Tibial artery (tissue), 4 donors: ENCODE measurements at regions not wholly inside any gene's neighbourhood (a gene's known extent, or its start where the extent isn't known, plus 50 kb on each side); places are given as distances from the start of the nearest gene placed in this dataset.

Source experiments
- DNase-seq, 2 donors: peaks; one replicate each; pipeline ENCODE4 v3.0.0-alpha.2; 2019
- H3K27ac ChIP-seq, 2 donors: fragments of 200-600 bp; sonication (generic) in 1 of 2; 1 replicate in 1 of 2; 2 replicates in 1 of 2; pipeline ENCODE4 v1.5.1; 2018 to 2019; ENCODE audit warnings: mild to moderate bottlenecking in 1 of 2
- H3K27me3 ChIP-seq, 2 donors: fragments of 200-600 bp; sonication (generic) in 1 of 2; one replicate each; pipeline versions ENCODE4 v1.5.1 to v1.6.0; 2016 to 2019
- H3K36me3 ChIP-seq, 3 donors: fragments of 200-600 bp; sonication (generic) in 2 of 3; one replicate each; pipeline ENCODE4 v1.5.1; 2016 to 2019; ENCODE audit warnings: mild to moderate bottlenecking in 2 of 3
- H3K4me1 ChIP-seq, 4 donors: fragments of 200-600 bp; sonication (generic) in 2 of 4; 1 replicate in 3 of 4; 2 replicates in 1 of 4; pipeline ENCODE4 v1.5.1; 2016 to 2019
- H3K4me3 ChIP-seq, 2 donors: fragments of 200-600 bp; sonication (generic) in 1 of 2; 1 replicate in 1 of 2; 2 replicates in 1 of 2; pipeline ENCODE4 v1.5.1; 2018 to 2019; ENCODE audit warnings: mild to moderate bottlenecking in 2 of 2
- H3K9me3 ChIP-seq, 3 donors: fragments of 200-600 bp; sonication (generic) in 1 of 3; one replicate each; pipeline ENCODE4 v1.5.1; 2016 to 2019
- intact Hi-C: fragments of 100-400 bp; cut with DNase I; formaldehyde crosslinking; loops from one replicate; pipeline ENCODE4 v1.15.0; 2023; ENCODE audit warnings: low total_unique reads
- TF ChIP-seq, protein P1 (sequence below), 2 experiments: fragments of 200-600 bp in 1 of 2; fragments of 450-650 bp in 1 of 2; IDR thresholded peaks; one replicate each; pipeline ENCODE4 v1.5.1; 2017 to 2019; ENCODE audit warnings: antibody characterized with exemption in 2 of 2, mild to moderate bottlenecking in 1 of 2, moderate library complexity in 1 of 2

- Histone ChIP-seq H3K4me1 (no peaks in the 10 kb centered on the region), H3K27me3 (no peaks in the 10 kb centered on the region), H3K27ac (no peak overlapping the region), H3K36me3 (no peaks in the 10 kb centered on the region), H3K9me3 (no peaks in the 10 kb centered on the region), H3K4me3 (no peak overlapping the region)
- TF ChIP-seq, protein P1, sequence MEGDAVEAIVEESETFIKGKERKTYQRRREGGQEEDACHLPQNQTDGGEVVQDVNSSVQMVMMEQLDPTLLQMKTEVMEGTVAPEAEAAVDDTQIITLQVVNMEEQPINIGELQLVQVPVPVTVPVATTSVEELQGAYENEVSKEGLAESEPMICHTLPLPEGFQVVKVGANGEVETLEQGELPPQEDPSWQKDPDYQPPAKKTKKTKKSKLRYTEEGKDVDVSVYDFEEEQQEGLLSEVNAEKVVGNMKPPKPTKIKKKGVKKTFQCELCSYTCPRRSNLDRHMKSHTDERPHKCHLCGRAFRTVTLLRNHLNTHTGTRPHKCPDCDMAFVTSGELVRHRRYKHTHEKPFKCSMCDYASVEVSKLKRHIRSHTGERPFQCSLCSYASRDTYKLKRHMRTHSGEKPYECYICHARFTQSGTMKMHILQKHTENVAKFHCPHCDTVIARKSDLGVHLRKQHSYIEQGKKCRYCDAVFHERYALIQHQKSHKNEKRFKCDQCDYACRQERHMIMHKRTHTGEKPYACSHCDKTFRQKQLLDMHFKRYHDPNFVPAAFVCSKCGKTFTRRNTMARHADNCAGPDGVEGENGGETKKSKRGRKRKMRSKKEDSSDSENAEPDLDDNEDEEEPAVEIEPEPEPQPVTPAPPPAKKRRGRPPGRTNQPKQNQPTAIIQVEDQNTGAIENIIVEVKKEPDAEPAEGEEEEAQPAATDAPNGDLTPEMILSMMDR (IDR thresholded peaks at IDR 0.05), result no peak
- no peak for DNase-seq
- intact Hi-C loops, result no loop called here
Measured at GRCh38 chr3:145780301-145780700, 380.7 kb downstream of the PLOD2 start.

DNA sequence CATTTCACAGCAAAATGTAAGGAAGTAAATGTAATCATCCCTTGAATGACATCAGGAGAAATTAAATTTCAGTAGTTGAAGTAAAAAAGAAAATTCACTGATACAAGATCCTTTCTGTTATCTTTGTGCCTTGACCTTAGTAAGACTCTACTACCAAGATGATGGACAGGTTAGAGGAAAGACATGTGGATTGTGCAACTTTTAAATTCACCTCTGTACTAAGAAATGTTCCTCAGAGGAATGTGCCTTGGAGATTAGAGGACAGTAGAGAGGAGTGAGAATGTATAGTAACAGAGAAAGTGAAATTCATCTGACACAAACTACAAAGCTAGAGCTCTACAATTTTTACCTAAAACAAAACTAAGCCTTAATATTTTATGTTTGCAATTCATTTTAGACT is 375.3 kb downstream of the PLOD2 start:
- no peak for DNase-seq
- Histone ChIP-seq H3K36me3 (no peaks in the 10 kb centered on the region), H3K27me3 (no peaks in the 10 kb centered on the region), H3K4me1 (no peaks in the 10 kb centered on the region), H3K4me3 (no peak overlapping the region), H3K9me3 (no peaks in the 10 kb centered on the region), H3K27ac (no peak overlapping the region)
- TF ChIP-seq, protein P1 (IDR thresholded peaks at IDR 0.05), result no peak
- intact Hi-C loops, result no loop called here

GRCh38 chr3:145798007-145798406 is 363.0 kb downstream of the PLOD2 start:
- TF ChIP-seq, protein P1 (IDR thresholded peaks at IDR 0.05), result no peak
- intact Hi-C loops, result no loop called here
- no peaks in the 10 kb centered on the region for H3K36me3 ChIP-seq
- H3K4me1 ChIP-seq, result no peaks in the 10 kb centered on the region
- no peaks in the 10 kb centered on the region for H3K27me3 ChIP-seq
- H3K4me3 ChIP-seq, result no peak overlapping the region
- H3K27ac ChIP-seq, result no peak overlapping the region
- no peak for DNase-seq
- H3K9me3 ChIP-seq, result no peaks in the 10 kb centered on the region

DNA sequence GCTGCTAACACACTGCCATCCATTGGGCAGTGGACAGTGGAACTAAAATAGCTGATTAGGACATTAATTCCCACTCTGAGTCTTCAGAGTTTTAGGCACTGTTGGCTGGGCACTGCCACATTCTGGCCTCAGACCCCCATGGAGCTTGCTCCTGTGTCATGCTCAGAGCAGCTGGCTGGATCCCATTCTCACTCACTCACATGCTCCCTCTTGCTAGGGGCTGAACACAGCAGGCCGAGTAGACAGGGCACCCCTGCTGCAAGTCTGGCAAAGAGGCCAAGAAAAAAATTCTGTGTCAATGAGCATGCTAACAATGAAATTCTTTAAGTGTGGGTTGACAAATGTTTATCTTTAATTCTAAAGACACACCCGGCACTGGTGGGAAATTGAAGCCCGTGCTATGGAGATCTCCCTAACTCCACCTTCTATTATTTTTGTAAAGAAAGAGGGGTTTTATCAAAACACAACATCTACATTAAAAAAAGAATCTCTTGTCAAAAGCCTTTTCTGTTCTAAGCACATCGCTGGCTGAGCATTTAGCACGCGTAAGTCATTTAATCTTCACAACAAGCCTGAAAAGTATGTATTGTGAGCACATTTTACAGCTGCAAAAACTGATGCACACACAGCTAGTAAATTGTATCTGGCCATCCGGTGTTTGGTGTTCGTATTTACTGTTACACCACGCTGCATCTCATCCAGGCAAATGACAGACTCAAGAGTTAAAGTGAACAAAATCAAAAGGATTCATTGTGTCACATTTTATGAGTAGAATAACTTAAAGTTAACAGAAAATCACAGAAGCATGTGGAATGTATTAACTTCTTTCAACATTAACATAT is 362.1 kb downstream of the PLOD2 start:
- no peaks in the 10 kb centered on the region for H3K4me1 ChIP-seq
- TF ChIP-seq, protein P1 (IDR thresholded peaks at IDR 0.05), result no peak
- no peak overlapping the region for H3K27ac ChIP-seq
- H3K27me3 ChIP-seq, result no peaks in the 10 kb centered on the region
- no peaks in the 10 kb centered on the region for H3K9me3 ChIP-seq
- DNase-seq, result no peak
- H3K36me3 ChIP-seq, result no peaks in the 10 kb centered on the region
- H3K4me3 ChIP-seq, result no peak overlapping the region
- intact Hi-C loops, result no loop called here

DNA sequence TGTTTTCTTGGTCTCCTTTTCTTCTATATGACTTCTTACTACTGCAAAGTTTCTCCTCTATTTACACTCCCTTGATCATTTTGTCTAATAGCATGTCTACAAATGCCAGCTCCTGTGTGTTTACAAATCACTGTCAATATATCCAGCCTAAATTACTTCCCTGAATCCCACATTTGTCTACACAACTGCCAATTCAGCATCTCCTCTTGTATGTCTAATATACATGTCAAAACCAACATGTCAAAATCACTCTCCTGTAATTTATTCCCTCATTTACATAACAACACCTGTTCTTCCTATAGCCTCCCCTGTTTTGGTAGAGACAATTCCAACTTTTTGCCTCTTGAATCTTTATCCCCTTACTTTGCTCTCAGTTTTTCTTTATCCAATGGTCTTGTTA is 359.3 kb downstream of the PLOD2 start:
- intact Hi-C loops, result no loop called here

More for the DNA sequence above, 359.3 kb downstream of the PLOD2 start:
- no peak for DNase-seq
- H3K36me3 ChIP-seq, result no peaks in the 10 kb centered on the region
- H3K27me3 ChIP-seq, result no peaks in the 10 kb centered on the region
- TF ChIP-seq, protein P1 (IDR thresholded peaks at IDR 0.05), result no peak
- H3K4me1 ChIP-seq, result no peaks in the 10 kb centered on the region
- no peak overlapping the region for H3K4me3 ChIP-seq
- H3K9me3 ChIP-seq, result no peaks in the 10 kb centered on the region
- no peak overlapping the region for H3K27ac ChIP-seq
